ENCODE measurements at regions not wholly inside any gene's neighbourhood (a gene's known extent, or its start where the extent isn't known, plus 50 kb on each side); places are given as distances from the start of the nearest gene placed in this dataset.

GRCh38 chr15:85847031-85847430, 52.3 kb upstream of the KLHL25 start:
- no peak for DNase-seq (ENCODE audit: low spot score)

- DNase-seq (ENCODE audit: low spot score) = no peak
Measured at GRCh38 chr15:85849946-85850345, 55.2 kb upstream of the KLHL25 start.

- DNase-seq (ENCODE audit: low spot score) = no peak
Measured at GRCh38 chr15:85852969-85853368, 58.2 kb upstream of the KLHL25 start.

GRCh38 chr15:85854345-85855097, 59.8 kb upstream of the KLHL25 start:
- DNase-seq (ENCODE audit: low spot score) = peak; percentile 72

GRCh38 chr15:85858586-85859375, 64.1 kb upstream of the KLHL25 start:
- DNase-seq (ENCODE audit: low spot score) = peak; percentile 88

GRCh38 chr15:85859671-85860070, 64.9 kb upstream of the KLHL25 start:
- no peak for DNase-seq (ENCODE audit: low spot score)

GRCh38 chr15:85860394-85861161, 65.9 kb upstream of the KLHL25 start:
- DNase-seq (ENCODE audit: low spot score) = no peak

- DNase-seq (ENCODE audit: low spot score) = peak; percentile 60
Measured at GRCh38 chr15:85865070-85865684, 70.5 kb upstream of the KLHL25 start.

- DNase-seq (ENCODE audit: low spot score) = no peak
Measured at GRCh38 chr15:85867250-85867649, 72.5 kb upstream of the KLHL25 start.

GRCh38 chr15:85869124-85869523, 74.4 kb upstream of the KLHL25 start:
- no peak for DNase-seq (ENCODE audit: low spot score)

GRCh38 chr15:85870216-85871014, 75.7 kb upstream of the KLHL25 start:
- DNase-seq (ENCODE audit: low spot score) = no peak

- no peak for DNase-seq (ENCODE audit: low spot score)
Measured at GRCh38 chr15:85871545-85871944, 76.8 kb upstream of the KLHL25 start.

GRCh38 chr15:85872125-85872524, 77.4 kb upstream of the KLHL25 start:
- no peak for DNase-seq (ENCODE audit: low spot score)

- no peak for DNase-seq (ENCODE audit: low spot score)
Measured at GRCh38 chr15:85874236-85874635, 79.5 kb upstream of the KLHL25 start.

GRCh38 chr15:85875756-85876155, 81.0 kb upstream of the KLHL25 start:
- DNase-seq (ENCODE audit: low spot score) = no peak

- DNase-seq (ENCODE audit: low spot score) = no peak
Measured at GRCh38 chr15:85878828-85879225, 84.1 kb upstream of the KLHL25 start.

- DNase-seq (ENCODE audit: low spot score) = no peak
Measured at GRCh38 chr15:85879334-85880163, 84.8 kb upstream of the KLHL25 start.

- DNase-seq (ENCODE audit: low spot score) = no peak
Measured at GRCh38 chr15:85880501-85881190, 85.9 kb upstream of the KLHL25 start.

- DNase-seq (ENCODE audit: low spot score) = no peak
Measured at GRCh38 chr15:85886309-85886811, 91.6 kb upstream of the KLHL25 start.
